T-helper 17 cell (primary cell): ENCODE measurements at regions not wholly inside any gene's neighbourhood (a gene's known extent, or its start where the extent isn't known, plus 50 kb on each side); places are given as distances from the start of the nearest gene placed in this dataset.

Source experiments
- ATAC-seq: fragments of 150-1000 bp; cut with Tn5 transposase; 2 replicates; pipeline ENCODE4 v1.10.0; 2021; ENCODE audit warnings: mild to moderate bottlenecking, moderate library complexity
- DNase-seq, 3 donors: peaks; one replicate each; pipeline versions ENCODE4 v3.0.0 to v3.0.0-alpha.2; 2020 to 2021
- H3K9me3 ChIP-seq: one replicate; pipeline ENCODE4 v1.7.0; 2013; ENCODE audit warnings: low read length, mild to moderate bottlenecking; ENCODE audit not compliant: control insufficient read depth, poor library complexity, severe bottlenecking
- H3K27ac Mint-ChIP-seq: one replicate; pipeline ENCODE4 v1.8.0; 2022; ENCODE audit warnings: mild to moderate bottlenecking, moderate library complexity, mixed read lengths
- H3K27me3 Mint-ChIP-seq: one replicate; pipeline ENCODE4 v1.8.0; 2022; ENCODE audit warnings: mixed read lengths
- H3K36me3 Mint-ChIP-seq: one replicate; pipeline ENCODE4 v1.8.0; 2022; ENCODE audit warnings: low read depth, mixed read lengths
- H3K4me1 Mint-ChIP-seq: one replicate; pipeline ENCODE4 v1.8.0; 2022; ENCODE audit warnings: mild to moderate bottlenecking, mixed read lengths
- H3K4me3 Mint-ChIP-seq: one replicate; pipeline ENCODE4 v1.8.0; 2022; ENCODE audit warnings: mild to moderate bottlenecking, moderate library complexity, mixed read lengths

DNA sequence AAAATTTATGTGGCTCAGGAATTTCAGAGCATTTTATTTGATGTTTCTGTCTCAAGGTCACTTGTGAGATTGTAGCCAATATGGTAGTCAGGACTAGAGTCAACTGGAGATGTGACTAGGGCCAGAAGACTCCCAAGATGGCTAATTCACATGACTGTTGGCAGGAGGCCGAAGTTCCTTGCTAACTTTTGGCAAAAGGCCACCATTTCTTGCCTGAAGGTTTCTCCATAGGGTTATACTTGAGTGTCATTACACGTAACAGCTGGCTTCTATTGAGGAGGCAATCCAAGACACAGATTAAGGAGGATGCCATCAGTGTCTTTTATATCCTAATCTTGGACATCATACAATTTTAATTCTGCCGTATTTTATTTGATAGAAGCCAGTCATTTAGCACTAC, 162.3 kb upstream of the MAOA start:
- Mint-ChIP-seq H3K4me3 (no peak overlapping the region), H3K27ac (no peak overlapping the region), H3K4me1 (no peaks in the 10 kb centered on the region), H3K36me3 (peaks cover 4% of the 10 kb centered on the region), H3K27me3 (no peaks in the 10 kb centered on the region)
- ATAC-seq (no peak), DNase-seq (no peak)
- no peaks in the 10 kb centered on the region for H3K9me3 ChIP-seq

DNA sequence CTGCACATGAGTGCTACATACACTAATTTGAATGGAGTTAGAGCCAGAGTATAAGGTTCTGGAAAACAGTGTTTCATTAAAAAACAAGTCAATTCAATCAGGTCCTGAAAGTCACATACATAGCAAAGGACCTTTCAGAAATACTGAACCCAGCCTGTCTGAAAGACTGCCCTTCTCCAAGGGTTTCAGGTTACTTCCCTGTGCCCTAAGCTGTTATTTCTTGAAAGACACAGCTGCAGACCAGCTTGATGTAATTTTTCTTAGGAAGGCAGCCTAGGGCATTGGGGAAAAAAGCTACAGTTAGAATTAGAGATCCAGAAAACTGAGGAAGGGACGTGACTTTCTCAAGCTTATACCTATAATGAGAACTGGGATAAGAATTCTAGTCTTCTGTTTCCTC, 155.9 kb upstream of the MAOA start:
- Mint-ChIP-seq H3K27me3 (no peaks in the 10 kb centered on the region), H3K27ac (no peak overlapping the region), H3K4me1 (peaks cover 4% of the 10 kb centered on the region), H3K36me3 (no peaks in the 10 kb centered on the region), H3K4me3 (no peak overlapping the region)
- no peaks in the 10 kb centered on the region for H3K9me3 ChIP-seq
- ATAC-seq (no peak), DNase-seq (no peak)

DNA sequence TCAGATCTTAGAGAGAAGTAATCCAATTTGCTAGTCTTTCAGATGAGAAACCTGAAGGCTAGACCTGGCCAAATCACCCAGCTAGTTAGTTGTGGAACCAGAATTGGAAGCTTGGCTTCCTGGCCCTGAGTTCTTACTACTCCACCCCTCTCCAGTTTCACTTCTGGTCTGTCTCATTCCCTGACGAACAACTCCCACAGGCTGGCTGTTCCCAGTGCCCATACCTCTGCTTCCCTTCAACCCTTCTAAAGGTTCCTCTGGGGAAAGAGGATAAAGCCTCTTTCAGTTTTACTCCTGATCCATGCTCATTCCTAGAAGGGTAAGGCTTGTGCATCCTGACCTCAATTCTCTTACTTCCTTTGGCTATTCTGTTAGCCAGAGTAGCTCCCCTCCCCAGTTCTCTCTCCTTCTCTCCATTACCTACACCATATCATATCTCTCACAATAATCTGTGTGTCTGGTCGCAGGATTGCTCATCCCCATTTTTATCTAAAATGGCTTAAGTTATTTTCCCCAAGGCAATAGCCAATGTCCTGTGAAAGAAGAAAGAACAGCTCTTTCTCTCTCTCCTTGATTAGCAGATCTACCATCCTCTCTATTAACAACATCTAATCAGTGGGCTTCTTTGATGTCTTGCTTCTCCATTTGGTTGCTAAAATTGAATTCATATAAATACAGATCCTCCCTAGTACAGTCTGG, 155.0 kb upstream of the MAOA start:
- H3K4me3 Mint-ChIP-seq, result no peak overlapping the region

DNA sequence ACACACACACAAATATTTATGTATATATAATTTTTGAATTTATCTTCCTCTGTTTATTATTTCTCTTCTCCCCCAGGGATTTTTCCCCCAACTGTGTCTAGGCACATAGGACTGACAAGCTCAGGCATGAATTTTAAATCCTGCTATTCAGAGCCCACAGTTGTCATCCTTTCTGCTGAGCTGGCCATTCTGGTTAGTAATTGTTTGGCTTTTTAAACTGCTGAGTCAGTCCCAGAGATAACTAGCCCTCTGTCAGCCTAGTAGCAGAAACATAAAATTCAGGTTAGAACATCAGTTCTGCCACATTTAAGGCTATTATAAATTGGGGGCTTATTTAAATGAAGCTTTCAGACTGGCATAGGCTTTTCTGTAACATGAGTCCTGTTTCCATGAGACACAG, 151.7 kb upstream of the MAOA start:
- Mint-ChIP-seq H3K4me3 (no peak overlapping the region), H3K36me3 (no peaks in the 10 kb centered on the region), H3K27me3 (no peaks in the 10 kb centered on the region), H3K27ac (no peak overlapping the region), H3K4me1 (peaks cover 4% of the 10 kb centered on the region)
- no peak for ATAC-seq
- H3K9me3 ChIP-seq, result no peaks in the 10 kb centered on the region
- DNase-seq, result no peak

More for the DNA sequence above, 155.0 kb upstream of the MAOA start:
- no peaks in the 10 kb centered on the region for H3K36me3 Mint-ChIP-seq
- no peaks in the 10 kb centered on the region for H3K9me3 ChIP-seq
- no peaks in the 10 kb centered on the region for H3K27me3 Mint-ChIP-seq
- H3K4me1 Mint-ChIP-seq, result peaks cover 4% of the 10 kb centered on the region
- no peak for ATAC-seq
- no peak for DNase-seq
- no peak overlapping the region for H3K27ac Mint-ChIP-seq

DNA sequence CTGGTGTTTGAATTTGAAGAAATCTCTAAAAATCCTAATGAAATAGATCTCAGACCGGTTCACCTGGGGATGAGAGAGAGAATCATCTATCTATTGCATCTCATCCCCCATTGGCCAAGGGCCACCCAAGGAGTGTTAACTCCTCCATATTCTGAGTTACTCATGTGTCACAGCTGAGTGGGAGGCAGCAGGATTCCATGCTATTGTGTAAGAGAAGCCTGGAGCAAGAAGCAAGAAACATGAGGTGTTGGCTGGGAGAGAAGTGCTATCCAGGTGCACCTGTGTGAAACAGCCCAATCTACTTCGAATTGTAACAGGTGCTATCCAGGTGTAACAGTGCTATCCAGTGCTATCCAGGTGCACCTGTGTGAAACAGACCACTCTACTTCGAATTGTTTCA, 150.3 kb upstream of the MAOA start:
- no peak for ATAC-seq
- Mint-ChIP-seq H3K27ac (no peak overlapping the region), H3K4me1 (peaks cover 4% of the 10 kb centered on the region), H3K36me3 (no peaks in the 10 kb centered on the region), H3K4me3 (no peak overlapping the region), H3K27me3 (no peaks in the 10 kb centered on the region)
- no peak for DNase-seq
- no peaks in the 10 kb centered on the region for H3K9me3 ChIP-seq

DNA sequence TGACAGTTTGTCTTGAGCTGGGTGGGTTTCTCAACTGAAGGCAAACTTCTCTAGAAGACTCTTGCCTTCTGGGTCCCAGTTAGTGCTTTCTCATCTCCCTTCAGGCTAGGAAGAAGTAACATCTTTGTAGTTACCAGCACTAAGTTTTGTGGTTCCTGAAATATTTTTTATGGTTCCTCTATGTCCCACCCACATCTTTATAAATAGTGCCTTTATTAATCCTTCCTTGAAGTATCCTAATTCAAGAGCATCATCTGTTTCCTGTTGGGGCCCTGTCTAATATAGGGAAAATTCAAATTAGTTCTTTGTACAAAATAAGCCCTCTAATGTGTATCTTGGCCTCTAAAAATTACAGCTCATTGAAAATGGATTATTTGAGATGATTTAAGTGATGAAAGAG, 147.4 kb upstream of the MAOA start:
- no peaks in the 10 kb centered on the region for H3K27me3 Mint-ChIP-seq

DNA sequence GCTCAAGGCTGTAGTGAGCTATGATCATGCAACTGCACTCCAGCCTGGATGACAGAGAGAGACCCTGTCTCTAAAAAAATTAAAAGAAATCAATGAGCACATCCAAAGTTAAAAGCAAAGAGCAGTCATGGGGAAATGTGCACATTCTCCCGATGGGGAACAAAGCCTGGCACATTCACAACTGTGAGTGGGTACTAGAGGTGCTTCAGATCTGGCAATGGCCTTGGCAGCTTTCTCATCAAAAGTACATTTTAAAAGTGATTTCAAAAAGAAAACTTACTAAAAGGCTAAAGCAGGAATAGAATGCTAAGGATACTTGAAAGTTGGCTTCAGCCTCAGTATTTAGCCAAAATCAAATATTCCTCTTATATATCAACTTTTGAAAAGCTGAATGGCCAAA, 145.9 kb upstream of the MAOA start:
- H3K27me3 Mint-ChIP-seq, result no peaks in the 10 kb centered on the region
- no peaks in the 10 kb centered on the region for H3K36me3 Mint-ChIP-seq
- ATAC-seq (no peak), DNase-seq (no peak)
- no peak overlapping the region for H3K27ac Mint-ChIP-seq
- no peak overlapping the region for H3K4me3 Mint-ChIP-seq
- H3K9me3 ChIP-seq, result no peaks in the 10 kb centered on the region
- no peaks in the 10 kb centered on the region for H3K4me1 Mint-ChIP-seq

More for the DNA sequence above, 147.4 kb upstream of the MAOA start:
- DNase-seq, result no peak
- ATAC-seq, result no peak
- no peaks in the 10 kb centered on the region for H3K4me1 Mint-ChIP-seq
- H3K9me3 ChIP-seq, result no peaks in the 10 kb centered on the region
- no peaks in the 10 kb centered on the region for H3K36me3 Mint-ChIP-seq
- no peak overlapping the region for H3K27ac Mint-ChIP-seq
- H3K4me3 Mint-ChIP-seq, result no peak overlapping the region

DNA sequence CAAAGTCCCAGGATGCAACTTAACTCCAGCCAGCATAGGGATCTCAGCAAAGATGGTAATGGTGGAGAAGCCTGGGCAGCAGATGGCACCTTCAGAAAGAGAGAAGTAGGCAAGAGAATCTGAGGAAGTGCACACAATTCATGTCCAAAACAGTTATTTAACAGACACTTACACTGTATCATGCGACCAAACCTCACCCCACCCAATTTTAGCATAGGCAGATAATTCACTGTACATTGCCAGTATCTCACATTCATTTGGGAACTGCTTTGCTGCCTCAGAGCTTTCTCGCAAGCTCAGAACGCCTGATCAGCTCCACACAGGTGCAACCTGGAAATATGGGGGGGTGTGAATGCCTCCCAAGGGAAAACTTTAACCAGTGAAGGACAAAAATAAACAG, 143.0 kb upstream of the MAOA start:
- ATAC-seq (no peak), DNase-seq (no peak)
- Mint-ChIP-seq H3K27me3 (no peaks in the 10 kb centered on the region), H3K4me3 (no peak overlapping the region), H3K36me3 (no peaks in the 10 kb centered on the region), H3K4me1 (no peaks in the 10 kb centered on the region), H3K27ac (no peak overlapping the region)
- H3K9me3 ChIP-seq, result no peaks in the 10 kb centered on the region

DNA sequence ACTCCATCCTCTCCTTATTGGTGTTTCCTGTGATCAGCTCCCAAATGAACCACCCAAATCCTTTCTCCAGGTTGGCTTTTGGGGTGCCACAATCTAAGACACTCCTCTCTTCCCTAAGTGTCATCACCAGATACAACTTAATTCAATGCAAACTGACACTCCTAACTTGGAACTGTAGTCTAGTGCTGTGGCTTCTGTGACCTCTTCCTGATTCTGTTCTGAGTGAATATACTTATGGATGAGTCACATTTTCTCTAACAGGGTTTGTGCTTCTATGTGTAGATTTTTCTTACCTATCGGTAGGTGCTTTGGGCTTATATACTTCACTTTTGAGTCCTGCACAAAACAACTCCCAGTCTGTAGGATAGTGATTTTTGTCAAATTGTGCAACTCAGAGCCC, 141.3 kb upstream of the MAOA start:
- Mint-ChIP-seq H3K27ac (no peak overlapping the region), H3K27me3 (no peaks in the 10 kb centered on the region), H3K4me3 (no peak overlapping the region), H3K36me3 (no peaks in the 10 kb centered on the region), H3K4me1 (no peaks in the 10 kb centered on the region)
- no peak for ATAC-seq
- no peaks in the 10 kb centered on the region for H3K9me3 ChIP-seq
- DNase-seq, result no peak

DNA sequence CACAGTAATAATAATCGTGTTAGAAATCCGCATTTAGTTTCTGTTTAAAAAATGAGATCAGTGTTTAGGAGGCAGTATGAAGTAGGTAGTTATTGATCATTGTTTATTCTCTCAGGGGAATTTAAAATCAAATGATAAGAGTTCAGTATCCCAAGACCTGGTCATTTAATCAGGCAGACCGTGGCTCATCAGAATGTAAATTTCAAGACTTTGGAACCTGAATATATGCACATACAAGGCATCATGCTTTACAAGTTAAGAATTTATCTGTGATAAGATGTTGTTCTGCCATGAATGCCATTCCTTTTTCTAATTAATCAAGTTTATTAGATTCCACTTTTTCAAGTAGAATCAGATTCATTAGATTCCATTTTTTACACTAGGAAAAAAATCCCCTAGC, 133.5 kb upstream of the MAOA start:
- ATAC-seq, result no peak
- no peaks in the 10 kb centered on the region for H3K36me3 Mint-ChIP-seq
- DNase-seq, result no peak
- H3K9me3 ChIP-seq, result no peaks in the 10 kb centered on the region
- H3K4me1 Mint-ChIP-seq, result no peaks in the 10 kb centered on the region
- H3K27me3 Mint-ChIP-seq, result peaks cover 8% of the 10 kb centered on the region
- no peak overlapping the region for H3K4me3 Mint-ChIP-seq
- no peak overlapping the region for H3K27ac Mint-ChIP-seq

DNA sequence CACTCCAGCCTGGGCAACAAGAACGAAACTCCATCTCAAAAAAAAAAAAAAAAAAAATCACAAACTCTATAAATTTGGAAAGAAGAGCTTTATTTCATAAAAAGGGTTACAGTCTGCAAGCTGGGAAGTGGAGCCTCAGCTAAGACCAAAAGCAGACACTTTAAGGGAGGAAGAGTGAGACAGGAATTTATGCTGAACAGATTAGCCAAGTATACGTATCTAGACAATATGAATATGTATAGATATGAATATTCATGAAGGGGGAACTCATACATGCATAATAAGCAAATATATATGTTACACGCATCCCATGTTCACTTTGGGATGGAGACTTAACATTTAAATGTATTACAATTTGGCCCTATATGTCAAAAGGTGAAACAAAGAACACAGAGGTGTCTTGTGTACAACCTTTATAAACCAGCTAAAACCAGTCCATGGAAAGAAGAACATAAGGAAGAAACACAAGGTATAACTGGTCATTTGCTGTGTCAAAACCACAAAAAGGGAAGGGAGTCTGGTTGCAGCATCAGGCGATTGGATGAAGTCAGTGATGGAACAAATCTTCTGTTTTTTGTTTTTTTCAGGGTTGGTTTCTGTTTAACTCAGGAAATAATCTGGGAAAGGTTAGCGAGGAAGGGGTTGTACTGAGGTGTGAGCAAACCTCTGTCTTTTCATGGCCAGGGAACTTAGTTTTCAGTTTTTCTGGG, 130.0 kb upstream of the MAOA start:
- no peak for DNase-seq
- ATAC-seq, result no peak
- H3K9me3 ChIP-seq, result no peaks in the 10 kb centered on the region
- H3K27ac Mint-ChIP-seq, result no peak overlapping the region
- peaks cover 8% of the 10 kb centered on the region for H3K27me3 Mint-ChIP-seq
- H3K4me1 Mint-ChIP-seq, result no peaks in the 10 kb centered on the region
- H3K36me3 Mint-ChIP-seq, result no peaks in the 10 kb centered on the region
- H3K4me3 Mint-ChIP-seq, result no peak overlapping the region

DNA sequence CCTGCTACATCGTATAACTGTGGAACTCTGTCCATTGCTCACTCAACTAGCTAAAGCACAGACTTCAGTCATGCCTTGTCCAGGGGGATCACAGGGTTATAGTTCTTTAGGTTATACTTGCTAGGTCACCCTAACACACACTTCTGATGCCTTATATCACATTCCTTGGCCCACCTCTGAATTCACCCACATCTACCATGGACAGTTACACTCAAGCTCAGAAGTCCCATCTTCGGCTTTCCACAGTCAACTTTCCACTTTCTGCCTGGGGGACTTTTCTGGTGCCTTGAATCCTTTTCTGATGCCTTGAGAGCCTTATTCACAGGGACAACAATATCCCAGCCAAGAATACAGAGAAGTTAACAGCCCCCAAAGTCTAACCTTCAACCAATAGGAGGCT, 129.2 kb upstream of the MAOA start:
- no peaks in the 10 kb centered on the region for H3K36me3 Mint-ChIP-seq
- no peaks in the 10 kb centered on the region for H3K9me3 ChIP-seq
- H3K4me3 Mint-ChIP-seq, result no peak overlapping the region
- H3K4me1 Mint-ChIP-seq, result no peaks in the 10 kb centered on the region
- ATAC-seq, result no peak
- H3K27ac Mint-ChIP-seq, result no peak overlapping the region
- H3K27me3 Mint-ChIP-seq, result peaks cover 8% of the 10 kb centered on the region
- DNase-seq, result no peak

DNA sequence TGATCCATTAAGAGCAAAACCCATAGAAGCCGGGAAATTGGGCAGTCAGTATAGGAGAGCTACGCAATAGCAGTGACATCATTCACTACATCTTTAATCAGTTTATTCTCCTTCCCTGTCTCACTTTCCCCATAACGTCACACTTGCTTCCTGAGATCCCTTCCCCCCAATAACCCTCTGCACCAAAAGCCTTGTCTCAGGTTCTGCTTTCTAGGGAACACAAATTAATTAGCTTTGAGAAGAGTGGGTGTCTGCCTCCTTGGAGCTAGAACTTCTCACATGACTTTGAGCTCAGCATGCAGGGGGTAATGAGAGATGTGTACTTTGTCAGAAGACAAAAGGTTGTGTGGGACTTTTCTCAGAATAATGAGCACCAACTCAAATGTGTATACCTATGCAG, 128.3 kb upstream of the MAOA start:
- Mint-ChIP-seq H3K27ac (no peak overlapping the region), H3K4me3 (no peak overlapping the region), H3K27me3 (peaks cover 8% of the 10 kb centered on the region), H3K36me3 (no peaks in the 10 kb centered on the region), H3K4me1 (no peaks in the 10 kb centered on the region)
- no peak for DNase-seq
- H3K9me3 ChIP-seq, result no peaks in the 10 kb centered on the region
- no peak for ATAC-seq

DNA sequence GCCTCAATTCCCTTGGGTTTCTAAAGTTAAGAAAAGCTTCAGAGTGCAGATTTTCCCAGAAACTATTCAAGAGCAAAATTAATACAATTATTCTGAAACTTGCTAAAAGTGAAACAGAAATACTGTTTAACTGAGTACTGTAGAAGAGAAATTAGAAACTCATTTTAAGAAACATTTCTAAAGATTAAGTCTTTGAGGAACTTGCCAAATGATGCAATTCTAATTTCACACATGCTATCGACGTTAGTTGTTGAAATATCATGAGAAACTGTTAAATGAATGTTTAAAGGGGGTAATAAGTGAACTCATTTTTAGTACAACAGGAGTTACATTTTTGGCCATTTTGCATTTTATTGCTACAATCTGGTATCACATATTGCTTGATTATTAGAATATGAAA, 125.3 kb upstream of the MAOA start:
- no peak for DNase-seq
- Mint-ChIP-seq H3K27ac (no peak overlapping the region), H3K4me3 (no peak overlapping the region), H3K27me3 (peaks cover 8% of the 10 kb centered on the region), H3K4me1 (no peaks in the 10 kb centered on the region), H3K36me3 (no peaks in the 10 kb centered on the region)
- H3K9me3 ChIP-seq, result no peaks in the 10 kb centered on the region
- no peak for ATAC-seq
